ENCODE measurements at regions not wholly inside any gene's neighbourhood (a gene's known extent, or its start where the extent isn't known, plus 50 kb on each side); places are given as distances from the start of the nearest gene placed in this dataset.
"Not testable (repeated sequence)": the region's sequence is repeated elsewhere in the genome, so short reads cannot be mapped to it uniquely, and the experiment has no call there.

GRCh38 chr15:57896114-57896513, 169.4 kb downstream of the ALDH1A2 start (continued):
- TF ChIP-seq, protein P1, sequence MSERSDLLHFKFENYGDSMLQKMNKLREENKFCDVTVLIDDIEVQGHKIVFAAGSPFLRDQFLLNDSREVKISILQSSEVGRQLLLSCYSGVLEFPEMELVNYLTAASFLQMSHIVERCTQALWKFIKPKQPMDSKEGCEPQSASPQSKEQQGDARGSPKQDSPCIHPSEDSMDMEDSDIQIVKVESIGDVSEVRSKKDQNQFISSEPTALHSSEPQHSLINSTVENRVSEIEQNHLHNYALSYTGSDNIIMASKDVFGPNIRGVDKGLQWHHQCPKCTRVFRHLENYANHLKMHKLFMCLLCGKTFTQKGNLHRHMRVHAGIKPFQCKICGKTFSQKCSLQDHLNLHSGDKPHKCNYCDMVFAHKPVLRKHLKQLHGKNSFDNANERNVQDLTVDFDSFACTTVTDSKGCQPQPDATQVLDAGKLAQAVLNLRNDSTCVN (CRISPR knock-in tag; IDR thresholded peaks at IDR 0.05; ENCODE audit: borderline replicate concordance), result no peak
- TF ChIP-seq SYNCRIP (IDR thresholded peaks at IDR 0.05; ENCODE audit: insufficient read depth, low read depth, low read length) (no peak), ZMAT3 (CRISPR knock-in tag; conservative IDR thresholded peaks at IDR 0.05) (no peak), ZNF646 (CRISPR knock-in tag; IDR thresholded peaks at IDR 0.05) (no peak)
- TF ChIP-seq, protein P2, sequence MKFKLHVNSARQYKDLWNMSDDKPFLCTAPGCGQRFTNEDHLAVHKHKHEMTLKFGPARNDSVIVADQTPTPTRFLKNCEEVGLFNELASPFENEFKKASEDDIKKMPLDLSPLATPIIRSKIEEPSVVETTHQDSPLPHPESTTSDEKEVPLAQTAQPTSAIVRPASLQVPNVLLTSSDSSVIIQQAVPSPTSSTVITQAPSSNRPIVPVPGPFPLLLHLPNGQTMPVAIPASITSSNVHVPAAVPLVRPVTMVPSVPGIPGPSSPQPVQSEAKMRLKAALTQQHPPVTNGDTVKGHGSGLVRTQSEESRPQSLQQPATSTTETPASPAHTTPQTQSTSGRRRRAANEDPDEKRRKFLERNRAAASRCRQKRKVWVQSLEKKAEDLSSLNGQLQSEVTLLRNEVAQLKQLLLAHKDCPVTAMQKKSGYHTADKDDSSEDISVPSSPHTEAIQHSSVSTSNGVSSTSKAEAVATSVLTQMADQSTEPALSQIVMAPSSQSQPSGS (CRISPR knock-in tag; IDR thresholded peaks at IDR 0.05), result no peak

GRCh38 chr15:57896899-57897298, 168.6 kb downstream of the ALDH1A2 start:
- POLR2A ChIA-PET; FAIRE-seq; H2AFZ ChIP-seq (ENCODE audit: low read length); H3K9me3 ChIP-seq (ENCODE audit: low read length); H3K79me2 ChIP-seq (ENCODE audit: insufficient read depth, low read length); H3K9ac ChIP-seq (ENCODE audit: insufficient read depth, low read depth, low read length); CTCF ChIA-PET (ENCODE audit: low intra/inter-chr PET ratio, low total read pairs); BruUV-seq (replicated peaks); DNase-seq (ENCODE audit: low spot score); H3K4me3 ChIP-seq (replicated peaks in 1 of 3; ENCODE audit: insufficient read depth in 1 of 3, low read depth in 2 of 3, low read length in 3 of 3); H3K27me3 ChIP-seq (ENCODE audit: control insufficient read depth in 1 of 2, insufficient read depth in 2 of 2, low read length in 2 of 2); H3K27ac ChIP-seq (ENCODE audit: extremely low read length, insufficient read depth, low read length); intact Hi-C loops (cut with micrococcal nuclease; ENCODE audit: unreplicated experiment); H4K20me1 ChIP-seq (ENCODE audit: insufficient read depth, low read length); H3K36me3 ChIP-seq (replicated peaks in 1 of 2; ENCODE audit: control insufficient read depth in 1 of 2, insufficient read depth in 2 of 2, low read length in 2 of 2); in situ Hi-C loops (cut with HindIII; ENCODE audit: extremely low pct_ligation_motif_present, low pct_unique_long_range_greater_than_20kb); H3K4me2 ChIP-seq (ENCODE audit: low read depth, low read length); ATAC-seq; H3K4me1 ChIP-seq (ENCODE audit: insufficient read depth, low read length): not testable (repeated sequence)
- WGBS (ENCODE audit: low lambda C conversion rate), result 22% methylated on average over 6 of the region's 6 CpGs

Measured in HepG2 (cell line).